Endothelial cell of umbilical vein (primary cell): ENCODE measurements at regions not wholly inside any gene's neighbourhood (a gene's known extent, or its start where the extent isn't known, plus 50 kb on each side); places are given as distances from the start of the nearest gene placed in this dataset.

ENCODE experiments used
- BruUV-seq: library from RNA; stranded (reverse); fragments of 400-500 nt; replicated peaks from 2 replicates; lab custom pipeline; 2021; lab: Mats Ljungman, UMichigan
- CTCF ChIA-PET: fragments of 300-600, 350-600 bp; sonication (Branson Sonifier 250); formaldehyde crosslinking; loops from one replicate; lab custom pipeline; 2021; ENCODE audit warnings: antibody characterized with exemption, inconsistent platforms; lab: Charles Lee
- POLR2A ChIA-PET: fragments of 300-600, 350-600 bp; sonication (Branson Sonifier 250); formaldehyde crosslinking; loops from one replicate; lab custom pipeline; 2021; ENCODE audit warnings: antibody characterized with exemption, inconsistent platforms; lab: Charles Lee
- DNase-seq: peaks from one replicate; pipeline ENCODE4 v3.0.0-alpha.2; 2011; ENCODE audit warnings: low read depth, low spot score
- FAIRE-seq: peaks from 2 replicates; lab custom pipeline; 2011; peaks lifted over from hg19 to GRCh38; lab: Jason Lieb, UNC
- H2AFZ ChIP-seq: 2 replicates; pipeline ENCODE4 v1.6.0; 2012; ENCODE audit warnings: low read depth, low read length, control low read depth, inconsistent platforms
- H3K27ac ChIP-seq: 2 replicates; pipeline ENCODE4 v1.5.1; 2011; ENCODE audit warnings: low read depth, mild to moderate bottlenecking, control low read depth, low read length, moderate library complexity; ENCODE audit not compliant: insufficient read depth
- H3K27me3 ChIP-seq, 2 experiments: 2 replicates each; pipeline versions ENCODE4 v1.6.0 to v1.6.1; 2011; ENCODE audit warnings: low read length in 2 of 2, mixed read lengths in 1 of 2; ENCODE audit not compliant: control insufficient read depth in 2 of 2, insufficient read depth in 2 of 2
- H3K36me3 ChIP-seq, 2 experiments: 2 replicates in 1 of 2; 3 replicates in 1 of 2; pipeline ENCODE4 v1.5.1; 2011; ENCODE audit warnings: low read length in 2 of 2, mild to moderate bottlenecking in 1 of 2, moderate library complexity in 1 of 2; ENCODE audit not compliant: control insufficient read depth in 2 of 2, insufficient read depth in 2 of 2; ENCODE audit errors: extremely low read depth in 1 of 2
- H3K4me1 ChIP-seq: 3 replicates; pipeline ENCODE4 v1.5.1; 2011; ENCODE audit warnings: mild to moderate bottlenecking, low read length; ENCODE audit not compliant: control insufficient read depth, insufficient read depth; ENCODE audit errors: extremely low read depth
- H3K4me2 ChIP-seq: 2 replicates; pipeline ENCODE4 v1.6.1; 2011; ENCODE audit warnings: low read length, control low read depth, mixed read lengths; ENCODE audit not compliant: insufficient read depth
- H3K4me3 ChIP-seq, 3 experiments: fragments of 200-600 bp in 1 of 3; sonication (generic), shearing (Covaris generic) in 1 of 3; replicated peaks in 1 of 3; 2 replicates each; pipeline ENCODE4 v1.5.1; 2011 to 2016; ENCODE audit warnings: control low read depth in 3 of 3, low read length in 3 of 3, mild to moderate bottlenecking in 2 of 3, inconsistent platforms in 1 of 3, low read depth in 1 of 3, moderate library complexity in 1 of 3; ENCODE audit not compliant: insufficient read depth in 1 of 3
- H3K79me2 ChIP-seq: 2 replicates; pipeline ENCODE4 v1.6.0; 2012; ENCODE audit warnings: low read length, inconsistent platforms; ENCODE audit not compliant: control insufficient read depth, insufficient read depth
- H3K9ac ChIP-seq: replicated peaks from 2 replicates; pipeline ENCODE3; 2011; ENCODE audit warnings: low read length, control low read depth; ENCODE audit not compliant: insufficient read depth; ENCODE audit errors: extremely low read depth
- H3K9me1 ChIP-seq: replicated peaks from 3 replicates; pipeline ENCODE4 v1.6.0; 2011; ENCODE audit warnings: mild to moderate bottlenecking, low read length; ENCODE audit not compliant: control insufficient read depth, insufficient read depth; ENCODE audit errors: extremely low read depth
- H3K9me3 ChIP-seq: replicated peaks from 2 replicates; pipeline ENCODE4 v1.5.1; 2012; ENCODE audit warnings: low read length, inconsistent platforms; ENCODE audit not compliant: control insufficient read depth, insufficient read depth
- H4K20me1 ChIP-seq: replicated peaks from 2 replicates; pipeline ENCODE3; 2011; ENCODE audit warnings: mild to moderate bottlenecking, low read length; ENCODE audit not compliant: control insufficient read depth, insufficient read depth; ENCODE audit errors: extremely low read depth
- CTCF ChIP-seq, 2 donors: IDR thresholded peaks; 1 replicate in 1 of 2; 2 replicates in 1 of 2; pipeline ENCODE4 v1.5.1; 2011; ENCODE audit warnings: low read length in 2 of 2, mild to moderate bottlenecking in 2 of 2, moderate library complexity in 2 of 2, control low read depth in 1 of 2, inconsistent platforms in 1 of 2, low read depth in 1 of 2; ENCODE audit not compliant: insufficient read depth in 1 of 2; ENCODE audit errors: extremely low read depth in 1 of 2
- EZH2 ChIP-seq: IDR thresholded peaks from 2 replicates; pipeline ENCODE4 v1.6.1; 2012; ENCODE audit warnings: borderline replicate concordance, low read depth, mild to moderate bottlenecking, moderate library complexity, low read length, inconsistent platforms; ENCODE audit not compliant: severe bottlenecking
- FOS ChIP-seq: IDR thresholded peaks from 2 replicates; pipeline ENCODE4 v1.6.1; 2011; ENCODE audit warnings: mild to moderate bottlenecking, low read length, moderate library complexity, borderline replicate concordance; ENCODE audit not compliant: insufficient read depth
- GATA2 ChIP-seq: IDR thresholded peaks from 2 replicates; pipeline ENCODE4 v1.7.0; 2011; ENCODE audit warnings: low read depth, mild to moderate bottlenecking, moderate library complexity, mixed read lengths, low read length; ENCODE audit not compliant: insufficient read length, insufficient read depth
- JUN ChIP-seq: IDR thresholded peaks from 2 replicates; pipeline ENCODE4 v1.6.1; 2011; ENCODE audit warnings: borderline replicate concordance, low read depth; ENCODE audit not compliant: insufficient read length, insufficient read depth
- MAX ChIP-seq: IDR thresholded peaks from 2 replicates; pipeline ENCODE4 v1.6.1; 2011; ENCODE audit not compliant: insufficient read depth, insufficient read length
- MYC ChIP-seq: IDR thresholded peaks from one replicate; pipeline ENCODE4 v1.6.1; 2011; ENCODE audit warnings: mild to moderate bottlenecking, low read depth, low read length
- POLR2A ChIP-seq: IDR thresholded peaks from 2 replicates; pipeline ENCODE4 v1.6.1; 2012; ENCODE audit warnings: low read depth, mild to moderate bottlenecking, control low read depth, low read length
- POLR2AphosphoS5 ChIP-seq: IDR thresholded peaks from 2 replicates; pipeline ENCODE4 v1.6.1; 2012; ENCODE audit warnings: low read depth, mild to moderate bottlenecking, control low read depth, low read length, moderate library complexity; ENCODE audit not compliant: insufficient read depth
- dilution Hi-C: fragments of 300-500 bp; cut with MboI; formaldehyde crosslinking; loops from one replicate; pipeline ENCODE4 v1.15.0; 2019; ENCODE audit warnings: low sequenced_read_pairs; ENCODE audit not compliant: extremely low pct_ligation_motif_present
- intact Hi-C: fragments of 100-400 bp; cut with micrococcal nuclease; formaldehyde crosslinking; loops from one replicate; pipeline ENCODE4 v1.10.0; 2022

- no peak overlapping the region for H3K4me2 ChIP-seq
- no peak overlapping the region for H3K9ac ChIP-seq
- dilution Hi-C loops (no loop called here), intact Hi-C loops (no loop called here)
- no peak overlapping the region for H2AFZ ChIP-seq
- H3K79me2 ChIP-seq: no peaks in the 10 kb centered on the region
- no peaks in the 10 kb centered on the region for H3K9me1 ChIP-seq
- H3K36me3 ChIP-seq: no peaks in the 10 kb centered on the region
- no TSS peak for BruUV-seq
- FAIRE-seq: no peak
- peaks cover 6% of the 10 kb centered on the region for H3K4me1 ChIP-seq
- CTCF ChIA-PET: no interaction called here
- no peak for DNase-seq
- H3K4me3 ChIP-seq: no peak overlapping the region
- no peaks in the 10 kb centered on the region for H3K27me3 ChIP-seq
- POLR2A ChIA-PET: no interaction called here
- H4K20me1 ChIP-seq: no peaks in the 10 kb centered on the region
- no peaks in the 10 kb centered on the region for H3K9me3 ChIP-seq
- no peak for TF ChIP-seq MYC
- no peak for TF ChIP-seq MAX
- no peak for TF ChIP-seq FOS
- TF ChIP-seq POLR2AphosphoS5: no peak
- no peak for TF ChIP-seq CTCF (IDR thresholded peaks at IDR 0.05; ENCODE audit: extremely low read depth in 1 of 2, insufficient read depth in 1 of 2, low read depth in 1 of 2, low read length in 2 of 2)
- no peak for TF ChIP-seq POLR2A
- no peak for TF ChIP-seq EZH2
- TF ChIP-seq JUN: no peak
- TF ChIP-seq GATA2: no peak
- H3K27ac ChIP-seq: no peak overlapping the region
These were observed 242.0 kb upstream of the JAG1 start for GRCh38 chr20:10915815-10916214.
